ENCODE measurements at regions not wholly inside any gene's neighbourhood (a gene's known extent, or its start where the extent isn't known, plus 50 kb on each side); places are given as distances from the start of the nearest gene placed in this dataset.

DNA sequence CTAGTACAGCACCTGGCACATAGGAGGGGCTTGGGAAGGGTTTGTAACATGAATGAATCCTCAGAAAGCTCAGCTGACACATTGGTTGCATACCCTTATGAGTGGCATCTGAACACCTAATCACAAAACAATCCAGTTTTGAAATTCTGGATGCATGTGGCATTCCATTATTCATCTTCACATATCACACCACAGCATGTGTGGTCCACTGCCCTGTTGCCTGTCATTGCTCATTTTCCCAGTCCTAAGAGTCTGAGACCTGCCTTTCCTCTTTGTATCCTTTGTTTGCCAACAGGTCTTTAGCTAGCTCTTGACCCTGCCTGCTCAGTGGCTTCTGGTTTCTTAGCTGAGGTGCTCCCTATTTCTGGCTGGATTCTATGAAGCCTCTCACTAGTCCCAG, 170.8 kb upstream of the ASIC2 start:
- no peak overlapping the region for H3K4me2 ChIP-seq (ENCODE audit: insufficient read depth, low read length)
- no TSS peak for BruUV-seq (replicated peaks)
- DNase-seq (ENCODE audit: low read depth, low spot score) (no peak), FAIRE-seq (no peak)
- POLR2A ChIA-PET = no interaction called here
- H3K36me3 ChIP-seq (ENCODE audit: control insufficient read depth in 2 of 2, extremely low read depth in 1 of 2, insufficient read depth in 2 of 2, low read length in 2 of 2) = no peaks in the 10 kb centered on the region
- no peak overlapping the region for H2AFZ ChIP-seq (ENCODE audit: low read depth, low read length)
- no peaks in the 10 kb centered on the region for H3K9me3 ChIP-seq (replicated peaks; ENCODE audit: control insufficient read depth, insufficient read depth, low read length)
- no peak overlapping the region for H3K4me3 ChIP-seq (replicated peaks in 1 of 3; ENCODE audit: insufficient read depth in 1 of 3, low read depth in 1 of 3, low read length in 3 of 3)
- H3K9me1 ChIP-seq (replicated peaks; ENCODE audit: control insufficient read depth, extremely low read depth, insufficient read depth, low read length) = no peaks in the 10 kb centered on the region
- intact Hi-C loops (cut with micrococcal nuclease) = no loop called here
- no peak overlapping the region for H3K27ac ChIP-seq (ENCODE audit: insufficient read depth, low read depth, low read length)
- no peaks in the 10 kb centered on the region for H3K4me1 ChIP-seq (ENCODE audit: control insufficient read depth, extremely low read depth, insufficient read depth, low read length)
- H3K9ac ChIP-seq (replicated peaks; ENCODE audit: extremely low read depth, insufficient read depth, low read length) = no peak overlapping the region
- CTCF ChIA-PET = no interaction called here
- H3K27me3 ChIP-seq (ENCODE audit: control insufficient read depth in 2 of 2, insufficient read depth in 2 of 2, low read length in 2 of 2) = no peaks in the 10 kb centered on the region
- H3K79me2 ChIP-seq (ENCODE audit: control insufficient read depth, insufficient read depth, low read length) = no peaks in the 10 kb centered on the region
- TF ChIP-seq FOS (IDR thresholded peaks at IDR 0.05; ENCODE audit: borderline replicate concordance, insufficient read depth, low read length) = no peak
- no peak for TF ChIP-seq POLR2AphosphoS5 (IDR thresholded peaks at IDR 0.05; ENCODE audit: insufficient read depth, low read depth, low read length)
- TF ChIP-seq, protein P1, sequence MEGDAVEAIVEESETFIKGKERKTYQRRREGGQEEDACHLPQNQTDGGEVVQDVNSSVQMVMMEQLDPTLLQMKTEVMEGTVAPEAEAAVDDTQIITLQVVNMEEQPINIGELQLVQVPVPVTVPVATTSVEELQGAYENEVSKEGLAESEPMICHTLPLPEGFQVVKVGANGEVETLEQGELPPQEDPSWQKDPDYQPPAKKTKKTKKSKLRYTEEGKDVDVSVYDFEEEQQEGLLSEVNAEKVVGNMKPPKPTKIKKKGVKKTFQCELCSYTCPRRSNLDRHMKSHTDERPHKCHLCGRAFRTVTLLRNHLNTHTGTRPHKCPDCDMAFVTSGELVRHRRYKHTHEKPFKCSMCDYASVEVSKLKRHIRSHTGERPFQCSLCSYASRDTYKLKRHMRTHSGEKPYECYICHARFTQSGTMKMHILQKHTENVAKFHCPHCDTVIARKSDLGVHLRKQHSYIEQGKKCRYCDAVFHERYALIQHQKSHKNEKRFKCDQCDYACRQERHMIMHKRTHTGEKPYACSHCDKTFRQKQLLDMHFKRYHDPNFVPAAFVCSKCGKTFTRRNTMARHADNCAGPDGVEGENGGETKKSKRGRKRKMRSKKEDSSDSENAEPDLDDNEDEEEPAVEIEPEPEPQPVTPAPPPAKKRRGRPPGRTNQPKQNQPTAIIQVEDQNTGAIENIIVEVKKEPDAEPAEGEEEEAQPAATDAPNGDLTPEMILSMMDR (IDR thresholded peaks at IDR 0.05; ENCODE audit: extremely low read depth in 1 of 2, insufficient read depth in 1 of 2, low read depth in 1 of 2, low read length in 2 of 2) = no peak
- no peak for TF ChIP-seq GATA2 (IDR thresholded peaks at IDR 0.05; ENCODE audit: insufficient read depth, insufficient read length, low read depth, low read length)
- dilution Hi-C loops (cut with MboI; ENCODE audit: extremely low pct_ligation_motif_present, low sequenced_read_pairs) = no loop called here
- H4K20me1 ChIP-seq (replicated peaks; ENCODE audit: control insufficient read depth, extremely low read depth, insufficient read depth, low read length) = no peaks in the 10 kb centered on the region

DNA sequence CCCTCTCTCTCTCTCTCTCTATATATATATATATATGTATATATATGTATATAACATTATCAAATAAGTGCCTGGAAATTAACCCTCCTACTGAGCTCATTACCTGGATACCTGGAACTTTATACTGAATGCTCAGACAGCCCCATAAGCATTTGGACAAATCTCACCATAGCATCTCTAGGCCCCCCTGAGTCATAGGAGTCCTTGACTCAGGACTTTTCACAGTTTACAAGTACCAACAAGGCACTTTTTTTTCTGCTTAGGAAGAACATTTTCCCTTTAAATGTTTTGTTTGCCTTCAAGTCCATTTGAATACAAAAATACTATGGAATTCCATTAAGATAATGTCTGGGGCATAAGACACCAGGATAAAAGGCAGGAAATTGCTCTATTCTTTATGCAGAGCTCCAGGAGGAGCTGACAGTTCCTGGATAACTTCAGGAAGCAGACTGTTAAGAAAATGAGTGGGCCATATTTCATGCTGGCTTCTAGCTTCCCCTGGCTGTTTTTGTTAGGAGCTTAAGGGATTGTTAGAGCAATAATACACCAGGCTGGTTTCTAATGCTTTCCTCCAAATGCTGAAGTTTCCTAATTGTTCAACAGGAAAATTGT, 171.7 kb upstream of the ASIC2 start:
- no peak for DNase-seq (ENCODE audit: low read depth, low spot score)
- no peaks in the 10 kb centered on the region for H3K79me2 ChIP-seq (ENCODE audit: control insufficient read depth, insufficient read depth, low read length)
- peaks cover 2% of the 10 kb centered on the region for H3K9me3 ChIP-seq (replicated peaks; ENCODE audit: control insufficient read depth, insufficient read depth, low read length)
- POLR2A ChIA-PET = no interaction called here
- H3K27ac ChIP-seq (ENCODE audit: insufficient read depth, low read depth, low read length) = no peak overlapping the region
- H3K9ac ChIP-seq (replicated peaks; ENCODE audit: extremely low read depth, insufficient read depth, low read length) = no peak overlapping the region
- no TSS peak for BruUV-seq (replicated peaks)
- H2AFZ ChIP-seq (ENCODE audit: low read depth, low read length) = no peak overlapping the region
- TF ChIP-seq FOS (IDR thresholded peaks at IDR 0.05; ENCODE audit: borderline replicate concordance, insufficient read depth, low read length) (no peak), GATA2 (IDR thresholded peaks at IDR 0.05; ENCODE audit: insufficient read depth, insufficient read length, low read depth, low read length) (no peak), EZH2 (IDR thresholded peaks at IDR 0.05; ENCODE audit: borderline replicate concordance, low read depth, low read length, severe bottlenecking) (no peak), MYC (IDR thresholded peaks at IDR 0.05; ENCODE audit: low read depth, low read length) (no peak), JUN (IDR thresholded peaks at IDR 0.05; ENCODE audit: borderline replicate concordance, insufficient read depth, insufficient read length, low read depth) (no peak), POLR2A (IDR thresholded peaks at IDR 0.05; ENCODE audit: low read depth, low read length) (no peak), POLR2AphosphoS5 (IDR thresholded peaks at IDR 0.05; ENCODE audit: insufficient read depth, low read depth, low read length) (no peak)
- TF ChIP-seq, protein P1 (IDR thresholded peaks at IDR 0.05; ENCODE audit: extremely low read depth in 1 of 2, insufficient read depth in 1 of 2, low read depth in 1 of 2, low read length in 2 of 2) = no peak
- TF ChIP-seq, protein P2, sequence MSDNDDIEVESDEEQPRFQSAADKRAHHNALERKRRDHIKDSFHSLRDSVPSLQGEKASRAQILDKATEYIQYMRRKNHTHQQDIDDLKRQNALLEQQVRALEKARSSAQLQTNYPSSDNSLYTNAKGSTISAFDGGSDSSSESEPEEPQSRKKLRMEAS (IDR thresholded peaks at IDR 0.05; ENCODE audit: insufficient read depth, insufficient read length) = no peak
- H4K20me1 ChIP-seq (replicated peaks; ENCODE audit: control insufficient read depth, extremely low read depth, insufficient read depth, low read length) = no peaks in the 10 kb centered on the region
- no peak for FAIRE-seq
- no peak overlapping the region for H3K4me2 ChIP-seq (ENCODE audit: insufficient read depth, low read length)
- intact Hi-C loops (cut with micrococcal nuclease) = no loop called here
- dilution Hi-C loops (cut with MboI; ENCODE audit: extremely low pct_ligation_motif_present, low sequenced_read_pairs) = no loop called here
- CTCF ChIA-PET = no interaction called here
- H3K4me3 ChIP-seq (replicated peaks in 1 of 3; ENCODE audit: insufficient read depth in 1 of 3, low read depth in 1 of 3, low read length in 3 of 3) = no peak overlapping the region
- H3K27me3 ChIP-seq (ENCODE audit: control insufficient read depth in 2 of 2, insufficient read depth in 2 of 2, low read length in 2 of 2) = no peaks in the 10 kb centered on the region
- H3K9me1 ChIP-seq (replicated peaks; ENCODE audit: control insufficient read depth, extremely low read depth, insufficient read depth, low read length) = no peaks in the 10 kb centered on the region
- no peaks in the 10 kb centered on the region for H3K36me3 ChIP-seq (ENCODE audit: control insufficient read depth in 2 of 2, extremely low read depth in 1 of 2, insufficient read depth in 2 of 2, low read length in 2 of 2)
- no peaks in the 10 kb centered on the region for H3K4me1 ChIP-seq (ENCODE audit: control insufficient read depth, extremely low read depth, insufficient read depth, low read length)

Data from endothelial cell of umbilical vein (primary cell).